Caco-2 (cell line): ENCODE measurements at regions not wholly inside any gene's neighbourhood (a gene's known extent, or its start where the extent isn't known, plus 50 kb on each side); places are given as distances from the start of the nearest gene placed in this dataset.

Experiments
- BruUV-seq: library from RNA; stranded (reverse); fragments of 400-500 nt; replicated peaks from 2 replicates; lab custom pipeline; 2021; lab: Mats Ljungman, UMichigan
- CTCF ChIA-PET: fragments of 300-600 bp; sonication (Branson Sonifier 250); formaldehyde crosslinking; loops from one replicate; lab custom pipeline; 2022; ENCODE audit warnings: antibody characterized with exemption; lab: Charles Lee
- POLR2A ChIA-PET: fragments of 300-600 bp; sonication (Branson Sonifier 250); formaldehyde crosslinking; loops from one replicate; lab custom pipeline; 2022; ENCODE audit warnings: antibody characterized with exemption; lab: Charles Lee
- DNase-seq, 2 experiments: peaks; one replicate each; pipeline versions ENCODE4 v3.0.0 to v3.0.0-alpha.2; 2020 to 2022
- H3K27me3 ChIP-seq: replicated peaks from 2 replicates; pipeline ENCODE4 v1.6.0; 2011; ENCODE audit warnings: low read length; ENCODE audit not compliant: control insufficient read depth, insufficient read depth
- H3K36me3 ChIP-seq: 2 replicates; pipeline ENCODE4 v1.5.1; 2011; ENCODE audit warnings: low read length; ENCODE audit not compliant: control insufficient read depth, insufficient read depth
- H3K4me1 ChIP-seq: fragments of 250-450 bp; sonication (Bioruptor Pico); 2 replicates; pipeline ENCODE4 v1.5.1; 2020; ENCODE audit warnings: mild to moderate bottlenecking
- H3K4me3 ChIP-seq: 2 replicates; pipeline ENCODE4 v1.5.1; 2011; ENCODE audit warnings: low read depth, mild to moderate bottlenecking, control low read depth, low read length
- H3K9me3 ChIP-seq: fragments of 250-450 bp; sonication (Bioruptor Pico); 2 replicates; pipeline ENCODE4 v1.5.1; 2020; ENCODE audit warnings: mild to moderate bottlenecking, moderate library complexity
- H3K27ac Mint-ChIP-seq: one replicate; pipeline ENCODE4 v1.8.0; 2022; ENCODE audit warnings: mixed read lengths; ENCODE audit not compliant: unreplicated experiment
- H3K27me3 Mint-ChIP-seq: one replicate; pipeline ENCODE4 v1.8.0; 2022; ENCODE audit warnings: mixed read lengths; ENCODE audit not compliant: insufficient read depth, unreplicated experiment
- H3K36me3 Mint-ChIP-seq: one replicate; pipeline ENCODE4 v1.8.0; 2022; ENCODE audit warnings: mild to moderate bottlenecking, mixed read lengths; ENCODE audit not compliant: insufficient read depth, unreplicated experiment
- H3K4me1 Mint-ChIP-seq: one replicate; pipeline ENCODE4 v1.8.0; 2022; ENCODE audit warnings: low read depth, mixed read lengths; ENCODE audit not compliant: unreplicated experiment
- H3K4me3 Mint-ChIP-seq: one replicate; pipeline ENCODE4 v1.8.0; 2022; ENCODE audit warnings: mild to moderate bottlenecking, moderate library complexity, mixed read lengths; ENCODE audit not compliant: unreplicated experiment
- H3K9me3 Mint-ChIP-seq: one replicate; pipeline ENCODE4 v1.8.0; 2022; ENCODE audit warnings: mixed read lengths; ENCODE audit not compliant: unreplicated experiment
- CTCF ChIP-seq, 2 experiments: fragments of 200-600 bp in 1 of 2; IDR thresholded peaks; 1 replicate in 1 of 2; 2 replicates in 1 of 2; pipeline versions ENCODE4 v1.5.1 to v1.8.0; 2011 to 2022; ENCODE audit warnings: antibody characterized with exemption in 1 of 2, control low read depth in 1 of 2, inconsistent platforms in 1 of 2, low read depth in 1 of 2, low read length in 1 of 2, mild to moderate bottlenecking in 1 of 2, moderate library complexity in 1 of 2; ENCODE audit not compliant: insufficient read depth in 1 of 2, severe bottlenecking in 1 of 2, unreplicated experiment in 1 of 2
- intact Hi-C: fragments of 100-400 bp; cut with micrococcal nuclease; formaldehyde crosslinking; loops from one replicate; pipeline ENCODE4 v1.10.0; 2022; ENCODE audit not compliant: unreplicated experiment

- TF ChIP-seq CTCF (IDR thresholded peaks at IDR 0.05; ENCODE audit: insufficient read depth in 1 of 2, low read depth in 1 of 2, low read length in 1 of 2, severe bottlenecking in 1 of 2, unreplicated experiment in 1 of 2): no peak
Measured at GRCh38 chr9:22548625-22549024, 102.0 kb downstream of the DMRTA1 start.

GRCh38 chr9:22574740-22575139, 128.1 kb downstream of the DMRTA1 start:
- DNase-seq: no peak
- POLR2A ChIA-PET: no interaction called here

More at GRCh38 chr9:22548625-22549024, 102.0 kb downstream of the DMRTA1 start:
- Histone ChIP-seq H3K4me3 (no peak overlapping the region), H3K36me3 (no peaks in the 10 kb centered on the region), H3K4me1 (no peaks in the 10 kb centered on the region), H3K27me3 (no peaks in the 10 kb centered on the region), H3K9me3 (no peaks in the 10 kb centered on the region)
- Mint-ChIP-seq H3K9me3 (no peaks in the 10 kb centered on the region), H3K4me1 (no peaks in the 10 kb centered on the region), H3K4me3 (no peak overlapping the region), H3K27me3 (peaks cover 2% of the 10 kb centered on the region), H3K27ac (no peak overlapping the region), H3K36me3 (no peaks in the 10 kb centered on the region)
- CTCF ChIA-PET: no interaction called here
- POLR2A ChIA-PET: no interaction called here
- intact Hi-C loops: no loop called here
- DNase-seq: no peak
- no TSS peak for BruUV-seq

GRCh38 chr9:22580788-22581187, 134.2 kb downstream of the DMRTA1 start:
- no peak for TF ChIP-seq CTCF (IDR thresholded peaks at IDR 0.05; ENCODE audit: insufficient read depth in 1 of 2, low read depth in 1 of 2, low read length in 1 of 2, severe bottlenecking in 1 of 2, unreplicated experiment in 1 of 2)
- H3K9me3 Mint-ChIP-seq: no peaks in the 10 kb centered on the region

More at GRCh38 chr9:22574740-22575139, 128.1 kb downstream of the DMRTA1 start:
- TF ChIP-seq CTCF (IDR thresholded peaks at IDR 0.05; ENCODE audit: insufficient read depth in 1 of 2, low read depth in 1 of 2, low read length in 1 of 2, severe bottlenecking in 1 of 2, unreplicated experiment in 1 of 2): no peak
- H3K4me1 Mint-ChIP-seq: no peaks in the 10 kb centered on the region
- Histone ChIP-seq H3K36me3 (no peaks in the 10 kb centered on the region), H3K9me3 (no peaks in the 10 kb centered on the region), H3K4me1 (no peaks in the 10 kb centered on the region), H3K27me3 (no peaks in the 10 kb centered on the region), H3K4me3 (no peak overlapping the region)
- H3K9me3 Mint-ChIP-seq: peaks cover 23% of the 10 kb centered on the region
- no peaks in the 10 kb centered on the region for H3K27me3 Mint-ChIP-seq
- no TSS peak for BruUV-seq
- CTCF ChIA-PET: no interaction called here
- intact Hi-C loops: no loop called here
- H3K27ac Mint-ChIP-seq: no peak overlapping the region
- H3K4me3 Mint-ChIP-seq: no peak overlapping the region
- H3K36me3 Mint-ChIP-seq: no peaks in the 10 kb centered on the region

More at GRCh38 chr9:22580788-22581187, 134.2 kb downstream of the DMRTA1 start:
- no peaks in the 10 kb centered on the region for H3K27me3 Mint-ChIP-seq
- H3K27ac Mint-ChIP-seq: no peak overlapping the region
- H3K36me3 Mint-ChIP-seq: no peaks in the 10 kb centered on the region
- Histone ChIP-seq H3K36me3 (no peaks in the 10 kb centered on the region), H3K27me3 (no peaks in the 10 kb centered on the region), H3K4me1 (no peaks in the 10 kb centered on the region), H3K4me3 (no peak overlapping the region), H3K9me3 (no peaks in the 10 kb centered on the region)
- BruUV-seq: no TSS peak
- H3K4me1 Mint-ChIP-seq: no peaks in the 10 kb centered on the region
- intact Hi-C loops: no loop called here
- DNase-seq: no peak
- CTCF ChIA-PET: no interaction called here
- POLR2A ChIA-PET: no interaction called here
- H3K4me3 Mint-ChIP-seq: no peak overlapping the region
